GM12878 (cell line): ENCODE measurements at regions not wholly inside any gene's neighbourhood (a gene's known extent, or its start where the extent isn't known, plus 50 kb on each side); places are given as distances from the start of the nearest gene placed in this dataset.

Source experiments
- ATAC-seq: fragments of 200-7000 bp; cut with Tn5 transposase; 3 replicates; pipeline ENCODE4 v1.9.1; 2020; ENCODE audit warnings: mild to moderate bottlenecking, moderate library complexity
- BruUV-seq: library from RNA; stranded (reverse); fragments of 400-500 nt; replicated peaks from 2 replicates; lab custom pipeline; 2021; lab: Mats Ljungman, UMichigan
- CTCF ChIA-PET: fragments of 300-600 bp; sonication (Branson Sonifier 250); formaldehyde crosslinking; extraction: SDS; loops from one replicate; lab custom pipeline; 2021; ENCODE audit warnings: inconsistent platforms; lab: Yijun Ruan, JAX
- POLR2A ChIA-PET: fragments of 350-600 bp; formaldehyde crosslinking; extraction: SDS; loops from one replicate; lab custom pipeline; 2021; ENCODE audit warnings: inconsistent platforms; lab: Charles Lee
- RAD21 ChIA-PET: fragments of 300-600 bp; sonication (Branson Sonifier 250); formaldehyde crosslinking; loops from one replicate; lab custom pipeline; 2023; ENCODE audit warnings: antibody characterized with exemption; ENCODE audit not compliant: unreplicated experiment; lab: Charles Lee
- SMC1A ChIA-PET: fragments of 300-600 bp; sonication (Branson Sonifier 250); formaldehyde crosslinking; loops from one replicate; lab custom pipeline; 2023; ENCODE audit not compliant: unreplicated experiment, uncharacterized antibody; lab: Charles Lee
- DNase-seq: peaks from one replicate; pipeline ENCODE4 v3.0.0-alpha.2; 2011; ENCODE audit warnings: low read depth, low spot score
- FAIRE-seq: peaks from 3 replicates; lab custom pipeline; 2011; peaks lifted over from hg19 to GRCh38; lab: Jason Lieb, UNC
- H2AFZ ChIP-seq: 2 replicates; pipeline ENCODE4 v1.6.0; 2011; ENCODE audit warnings: low read depth, low read length, control low read depth; ENCODE audit not compliant: control insufficient read depth
- H3K27ac ChIP-seq: 2 replicates; pipeline ENCODE4 v1.5.1; 2011; ENCODE audit warnings: control low read depth; ENCODE audit not compliant: control insufficient read depth, insufficient read depth
- H3K27me3 ChIP-seq, 2 experiments: replicated peaks in 1 of 2; 2 replicates each; pipeline versions ENCODE4 v1.6.0 to v1.6.1; 2011; ENCODE audit warnings: low read length in 1 of 2; ENCODE audit not compliant: control insufficient read depth in 2 of 2, insufficient read depth in 2 of 2
- H3K36me3 ChIP-seq, 2 experiments: 2 replicates each; pipeline ENCODE4 v1.5.1; 2011; ENCODE audit warnings: low read length in 1 of 2; ENCODE audit not compliant: control insufficient read depth in 2 of 2, insufficient read depth in 2 of 2
- H3K4me1 ChIP-seq: 2 replicates; pipeline ENCODE4 v1.6.1; 2011; ENCODE audit warnings: mild to moderate bottlenecking, low read length, moderate library complexity, mixed read lengths; ENCODE audit not compliant: control insufficient read depth, insufficient read depth
- H3K4me2 ChIP-seq: 2 replicates; pipeline ENCODE4 v1.6.0; 2011; ENCODE audit warnings: control low read depth; ENCODE audit not compliant: control insufficient read depth, insufficient read depth
- H3K4me3 ChIP-seq: fragments of 200-600 bp; sonication (generic); 2 replicates; pipeline ENCODE4 v1.5.1; 2016
- H3K79me2 ChIP-seq: 2 replicates; pipeline ENCODE4 v1.6.0; 2011; ENCODE audit warnings: low read length; ENCODE audit not compliant: control insufficient read depth, insufficient read depth
- H3K9ac ChIP-seq: 2 replicates; pipeline ENCODE4 v1.8.0; 2011; ENCODE audit warnings: low read length, control low read depth, mixed read lengths; ENCODE audit not compliant: control insufficient read depth, insufficient read depth
- H3K9me3 ChIP-seq: replicated peaks from 3 replicates; pipeline ENCODE4 v1.5.1; 2011; ENCODE audit warnings: mild to moderate bottlenecking, low read length; ENCODE audit not compliant: control insufficient read depth, insufficient read depth
- H4K20me1 ChIP-seq: 2 replicates; pipeline ENCODE4 v1.6.0; 2011; ENCODE audit not compliant: control insufficient read depth, insufficient read depth
- BMI1 ChIP-seq: fragments of 450-650 bp; IDR thresholded peaks from 2 replicates; pipeline ENCODE4 v1.6.1; 2016; ENCODE audit warnings: mild to moderate bottlenecking, moderate library complexity, borderline replicate concordance
- MYB ChIP-seq: fragments of 150-350 bp; IDR thresholded peaks from 2 replicates; pipeline ENCODE4 v1.6.1; 2014; ENCODE audit warnings: mild to moderate bottlenecking, low read depth, low read length, borderline replicate concordance
- RAD21 ChIP-seq: IDR thresholded peaks from 2 replicates; pipeline ENCODE4 v1.6.1; 2011; ENCODE audit warnings: mild to moderate bottlenecking, low read depth, low read length, moderate library complexity; ENCODE audit not compliant: insufficient read depth
- RBBP5 ChIP-seq: fragments of 200-600 bp; sonication (generic); conservative IDR thresholded peaks from 2 replicates; pipeline ENCODE4 v1.6.1; 2016
- SIN3A ChIP-seq: IDR thresholded peaks from 2 replicates; pipeline ENCODE4 v1.6.1; 2012; ENCODE audit warnings: low read depth, low read length, improper control_type of control experiment
- SMAD5 ChIP-seq: IDR thresholded peaks from 2 replicates; pipeline ENCODE4 v1.6.1; 2016; ENCODE audit warnings: antibody characterized with exemption, low read depth
- STAT1 ChIP-seq: fragments of 450-650 bp; conservative IDR thresholded peaks from 2 replicates; pipeline ENCODE4 v1.6.1; 2014; ENCODE audit warnings: antibody characterized with exemption, mild to moderate bottlenecking
- TCF12 ChIP-seq: IDR thresholded peaks from 2 replicates; pipeline ENCODE4 v1.6.1; 2011; ENCODE audit warnings: low read depth, mild to moderate bottlenecking, low read length
- TCF3 ChIP-seq: IDR thresholded peaks from 2 replicates; pipeline ENCODE4 v1.6.1; 2012; ENCODE audit warnings: low read depth, mild to moderate bottlenecking, low read length, borderline replicate concordance; ENCODE audit not compliant: insufficient read depth
- TCF7 ChIP-seq: IDR thresholded peaks from 2 replicates; pipeline ENCODE4 v1.6.1; 2014; ENCODE audit warnings: antibody characterized with exemption, borderline replicate concordance
- ZNF274 ChIP-seq: IDR thresholded peaks from one replicate; pipeline ENCODE4 v1.8.0; 2011; ENCODE audit not compliant: insufficient read length, insufficient read depth
- WGBS: methylation state at CpG from one replicate; pipeline ENCODE4 v1.1.6; 2016; ENCODE audit warnings: low lambda C conversion rate; ENCODE audit not compliant: insufficient replicate concordance, insufficient coverage; ENCODE audit errors: missing lambda C conversion rate; 5-methylcytosine and 5-hydroxymethylcytosine counted together
- in situ Hi-C: fragments of 300-500 bp; cut with MboI; formaldehyde crosslinking; loops from 9 replicates; pipeline ENCODE4 v1.14.3; 2018; ENCODE audit warnings: mixed read lengths
- intact Hi-C: fragments of 100-400 bp; cut with micrococcal nuclease; formaldehyde crosslinking; loops from one replicate; pipeline ENCODE4 v1.14.2; 2022; ENCODE audit not compliant: unreplicated experiment
- TF ChIP-seq, protein P1 (sequence below): IDR thresholded peaks from 2 replicates; pipeline ENCODE4 v1.6.1; 2011; ENCODE audit warnings: borderline replicate concordance, low read depth, mild to moderate bottlenecking, moderate library complexity, low read length; ENCODE audit not compliant: insufficient read depth, poor library complexity, severe bottlenecking

DNA sequence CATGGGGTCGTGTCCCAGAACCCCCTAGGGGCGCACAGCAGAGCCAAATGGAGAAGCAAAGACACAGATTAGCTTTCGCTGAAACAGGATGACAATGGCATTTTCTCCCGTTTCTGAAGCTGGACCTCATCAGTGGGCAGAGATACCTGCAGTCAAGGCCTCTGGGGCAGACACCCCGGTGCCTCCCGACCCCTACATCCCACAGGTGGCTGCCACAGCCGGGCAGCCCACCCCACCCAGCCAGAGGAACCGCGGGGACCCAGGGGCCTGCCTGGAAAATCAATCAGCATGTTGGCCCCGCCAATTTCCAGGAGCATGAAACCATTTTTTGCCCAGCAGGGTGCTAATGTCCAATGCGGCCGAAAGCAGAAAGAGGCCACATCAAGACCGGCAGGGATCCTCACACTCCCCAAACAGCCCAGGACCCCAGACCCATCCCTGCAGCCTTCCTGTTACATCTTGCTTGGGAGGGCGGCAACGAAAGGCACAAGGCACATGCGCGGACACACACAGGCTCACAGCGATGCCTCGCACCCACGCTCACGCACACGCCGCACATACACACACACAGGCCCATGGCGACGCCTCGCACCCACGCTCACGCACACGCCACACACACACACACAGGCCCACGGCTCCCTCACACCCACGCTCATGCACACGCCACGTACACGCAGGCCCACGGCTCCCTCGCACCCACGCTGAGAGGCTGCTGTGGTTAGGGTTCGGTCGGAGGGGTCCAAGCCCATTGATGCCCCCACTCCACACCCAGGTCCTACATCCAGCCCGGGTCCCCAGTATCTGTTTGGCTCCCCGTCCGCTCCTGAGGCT, 130.6 kb upstream of the NKX1-1 start:
- ChIA-PET CTCF (no interaction called here), POLR2A (no interaction called here), RAD21 (no interaction called here), SMC1A (no interaction called here)
- no peak overlapping the region for H3K4me2 ChIP-seq
- 46% methylated on average over 27 of the region's 42 CpGs for WGBS
- ATAC-seq: no peak
- H3K9me3 ChIP-seq: no peaks in the 10 kb centered on the region; the same call in 2 of the 3 replicates
- no peak for FAIRE-seq
- no peaks in the 10 kb centered on the region for H3K27me3 ChIP-seq
- TF ChIP-seq BMI1: no peak
- TF ChIP-seq TCF3: peak; percentile 78; the same call in 1 of the 2 replicates
- TF ChIP-seq, protein P1, sequence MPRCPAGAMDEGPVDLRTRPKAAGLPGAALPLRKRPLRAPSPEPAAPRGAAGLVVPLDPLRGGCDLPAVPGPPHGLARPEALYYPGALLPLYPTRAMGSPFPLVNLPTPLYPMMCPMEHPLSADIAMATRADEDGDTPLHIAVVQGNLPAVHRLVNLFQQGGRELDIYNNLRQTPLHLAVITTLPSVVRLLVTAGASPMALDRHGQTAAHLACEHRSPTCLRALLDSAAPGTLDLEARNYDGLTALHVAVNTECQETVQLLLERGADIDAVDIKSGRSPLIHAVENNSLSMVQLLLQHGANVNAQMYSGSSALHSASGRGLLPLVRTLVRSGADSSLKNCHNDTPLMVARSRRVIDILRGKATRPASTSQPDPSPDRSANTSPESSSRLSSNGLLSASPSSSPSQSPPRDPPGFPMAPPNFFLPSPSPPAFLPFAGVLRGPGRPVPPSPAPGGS: peak; percentile 86
- H3K9ac ChIP-seq: no peak overlapping the region
- no TSS peak for BruUV-seq
- H3K36me3 ChIP-seq: no peaks in the 10 kb centered on the region
- DNase-seq: no peak
- in situ Hi-C loops (no loop called here), intact Hi-C loops (no loop called here)
- no peak overlapping the region for H3K27ac ChIP-seq
- H2AFZ ChIP-seq: no peak overlapping the region
- H4K20me1 ChIP-seq: no peaks in the 10 kb centered on the region
- no peaks in the 10 kb centered on the region for H3K79me2 ChIP-seq
- H3K4me3 ChIP-seq: no peak overlapping the region
- no peaks in the 10 kb centered on the region for H3K4me1 ChIP-seq

DNA sequence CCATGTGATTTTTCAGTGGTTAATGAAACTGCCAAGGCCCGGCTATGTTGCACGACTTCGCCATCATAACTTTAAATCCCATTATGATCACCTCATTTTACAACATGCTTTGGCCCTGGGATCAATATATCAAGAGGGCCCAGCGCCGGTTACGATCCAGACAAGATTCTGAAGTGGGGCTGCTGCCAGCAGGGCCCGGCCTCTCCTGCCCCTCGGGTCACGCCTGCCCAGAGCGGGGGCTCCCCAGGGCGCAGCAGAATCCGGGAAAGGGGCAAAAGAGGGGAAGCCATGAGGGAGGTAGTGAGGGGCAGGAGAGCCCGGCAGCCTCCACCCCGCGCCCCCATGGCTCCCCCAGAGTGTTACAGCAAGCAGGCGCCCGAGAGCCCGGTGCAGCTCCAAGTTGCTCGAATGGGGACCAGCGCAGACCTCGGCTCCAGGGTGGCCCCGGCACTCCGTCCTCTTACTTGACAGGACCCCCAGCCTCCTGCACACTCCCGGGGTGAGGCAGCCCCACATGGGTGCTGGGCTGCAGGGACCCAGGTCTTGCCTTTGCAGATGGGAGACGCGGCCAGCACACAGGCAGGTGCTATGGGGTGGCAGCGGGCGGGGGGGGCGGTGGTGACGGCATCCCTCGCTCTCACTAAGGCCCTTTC, 129.8 kb upstream of the NKX1-1 start:
- Histone ChIP-seq H3K79me2 (no peaks in the 10 kb centered on the region), H2AFZ (no peak overlapping the region), H3K27me3 (no peaks in the 10 kb centered on the region), H3K9ac (no peak overlapping the region), H3K4me3 (no peak overlapping the region), H4K20me1 (no peaks in the 10 kb centered on the region), H3K27ac (no peak overlapping the region), H3K4me2 (no peak overlapping the region), H3K9me3 (no peaks in the 10 kb centered on the region; the same call in 2 of the 3 replicates), H3K36me3 (no peaks in the 10 kb centered on the region), H3K4me1 (no peaks in the 10 kb centered on the region)
- in situ Hi-C loops (no loop called here), intact Hi-C loops (no loop called here)
- SMC1A ChIA-PET: no interaction called here
- ATAC-seq: no peak
- 54% methylated on average over 29 of the region's 31 CpGs for WGBS
- no TSS peak for BruUV-seq
- TF ChIP-seq ZNF274: no peak
- no peak for TF ChIP-seq RAD21
- TF ChIP-seq MYB: no peak
- no peak for TF ChIP-seq RBBP5
- TF ChIP-seq TCF7: no peak
- TF ChIP-seq SMAD5: no peak
- TF ChIP-seq TCF12: no peak
- TF ChIP-seq STAT1: no peak
- no peak for TF ChIP-seq SIN3A
- RAD21 ChIA-PET: no interaction called here
- DNase-seq: no peak
- CTCF ChIA-PET: no interaction called here
- POLR2A ChIA-PET: no interaction called here
- no peak for FAIRE-seq
